ENCODE measurements at regions not wholly inside any gene's neighbourhood (a gene's known extent, or its start where the extent isn't known, plus 50 kb on each side); places are given as distances from the start of the nearest gene placed in this dataset.

GRCh38 chr10:125337510-125337909, 177.1 kb upstream of the CTBP2 start:
- no peak overlapping the region for H3K4me3 ChIP-seq (ENCODE audit: low read depth, low read length)
- no peak for TF ChIP-seq CTCF (IDR thresholded peaks at IDR 0.05; ENCODE audit: control insufficient read depth, extremely low read depth, insufficient read depth)
- DNase-seq (ENCODE audit: low read depth) = no peak

- TF ChIP-seq CTCF (IDR thresholded peaks at IDR 0.05; ENCODE audit: control insufficient read depth, extremely low read depth, insufficient read depth) = no peak
- DNase-seq (ENCODE audit: low read depth) = no peak
- no peak overlapping the region for H3K4me3 ChIP-seq (ENCODE audit: low read depth, low read length)
These were observed 174.2 kb upstream of the CTBP2 start for GRCh38 chr10:125334545-125334944.

- DNase-seq (ENCODE audit: low read depth) = no peak
- no peak overlapping the region for H3K4me3 ChIP-seq (ENCODE audit: low read depth, low read length)
- no peak for TF ChIP-seq CTCF (IDR thresholded peaks at IDR 0.05; ENCODE audit: control insufficient read depth, extremely low read depth, insufficient read depth)
These were observed 173.4 kb upstream of the CTBP2 start for GRCh38 chr10:125333769-125334168.

- no peak for TF ChIP-seq CTCF (IDR thresholded peaks at IDR 0.05; ENCODE audit: control insufficient read depth, extremely low read depth, insufficient read depth)
- H3K4me3 ChIP-seq (ENCODE audit: low read depth, low read length) = no peak overlapping the region
- DNase-seq (ENCODE audit: low read depth) = no peak
These were observed 172.8 kb upstream of the CTBP2 start for GRCh38 chr10:125333209-125333591.

- DNase-seq (ENCODE audit: low read depth) = no peak
- TF ChIP-seq CTCF (IDR thresholded peaks at IDR 0.05; ENCODE audit: control insufficient read depth, extremely low read depth, insufficient read depth) = no peak
These were observed 172.3 kb upstream of the CTBP2 start for GRCh38 chr10:125332548-125333208.

GRCh38 chr10:125331056-125331455, 170.7 kb upstream of the CTBP2 start:
- no peak for DNase-seq (ENCODE audit: low read depth)
- no peak for TF ChIP-seq CTCF (IDR thresholded peaks at IDR 0.05; ENCODE audit: control insufficient read depth, extremely low read depth, insufficient read depth)
- no peak overlapping the region for H3K4me3 ChIP-seq (ENCODE audit: low read depth, low read length)

More at GRCh38 chr10:125332548-125333208, 172.3 kb upstream of the CTBP2 start:
- H3K4me3 ChIP-seq (ENCODE audit: low read depth, low read length) = no peak overlapping the region

GRCh38 chr10:125329056-125329455, 168.7 kb upstream of the CTBP2 start:
- TF ChIP-seq CTCF (IDR thresholded peaks at IDR 0.05; ENCODE audit: control insufficient read depth, extremely low read depth, insufficient read depth) = no peak
- H3K4me3 ChIP-seq (ENCODE audit: low read depth, low read length) = no peak overlapping the region
- DNase-seq (ENCODE audit: low read depth) = no peak
